Endothelial cell of umbilical vein (primary cell): ENCODE measurements at regions not wholly inside any gene's neighbourhood (a gene's known extent, or its start where the extent isn't known, plus 50 kb on each side); places are given as distances from the start of the nearest gene placed in this dataset.

Experiments
- BruUV-seq: library from RNA; stranded (reverse); fragments of 400-500 nt; replicated peaks from 2 replicates; lab custom pipeline; 2021; lab: Mats Ljungman, UMichigan
- CTCF ChIA-PET: fragments of 300-600, 350-600 bp; sonication (Branson Sonifier 250); formaldehyde crosslinking; loops from one replicate; lab custom pipeline; 2021; ENCODE audit warnings: antibody characterized with exemption, inconsistent platforms; lab: Charles Lee
- POLR2A ChIA-PET: fragments of 300-600, 350-600 bp; sonication (Branson Sonifier 250); formaldehyde crosslinking; loops from one replicate; lab custom pipeline; 2021; ENCODE audit warnings: antibody characterized with exemption, inconsistent platforms; lab: Charles Lee
- DNase-seq: peaks from one replicate; pipeline ENCODE4 v3.0.0-alpha.2; 2011; ENCODE audit warnings: low read depth, low spot score
- FAIRE-seq: peaks from 2 replicates; lab custom pipeline; 2011; peaks lifted over from hg19 to GRCh38; lab: Jason Lieb, UNC
- H2AFZ ChIP-seq: 2 replicates; pipeline ENCODE4 v1.6.0; 2012; ENCODE audit warnings: low read depth, low read length, control low read depth, inconsistent platforms
- H3K27ac ChIP-seq: 2 replicates; pipeline ENCODE4 v1.5.1; 2011; ENCODE audit warnings: low read depth, mild to moderate bottlenecking, control low read depth, low read length, moderate library complexity; ENCODE audit not compliant: insufficient read depth
- H3K27me3 ChIP-seq, 2 experiments: 2 replicates each; pipeline versions ENCODE4 v1.6.0 to v1.6.1; 2011; ENCODE audit warnings: low read length in 2 of 2, mixed read lengths in 1 of 2; ENCODE audit not compliant: control insufficient read depth in 2 of 2, insufficient read depth in 2 of 2
- H3K36me3 ChIP-seq, 2 experiments: 2 replicates in 1 of 2; 3 replicates in 1 of 2; pipeline ENCODE4 v1.5.1; 2011; ENCODE audit warnings: low read length in 2 of 2, mild to moderate bottlenecking in 1 of 2, moderate library complexity in 1 of 2; ENCODE audit not compliant: control insufficient read depth in 2 of 2, insufficient read depth in 2 of 2; ENCODE audit errors: extremely low read depth in 1 of 2
- H3K4me1 ChIP-seq: 3 replicates; pipeline ENCODE4 v1.5.1; 2011; ENCODE audit warnings: mild to moderate bottlenecking, low read length; ENCODE audit not compliant: control insufficient read depth, insufficient read depth; ENCODE audit errors: extremely low read depth
- H3K4me2 ChIP-seq: 2 replicates; pipeline ENCODE4 v1.6.1; 2011; ENCODE audit warnings: low read length, control low read depth, mixed read lengths; ENCODE audit not compliant: insufficient read depth
- H3K4me3 ChIP-seq, 3 experiments: fragments of 200-600 bp in 1 of 3; sonication (generic), shearing (Covaris generic) in 1 of 3; replicated peaks in 1 of 3; 2 replicates each; pipeline ENCODE4 v1.5.1; 2011 to 2016; ENCODE audit warnings: control low read depth in 3 of 3, low read length in 3 of 3, mild to moderate bottlenecking in 2 of 3, inconsistent platforms in 1 of 3, low read depth in 1 of 3, moderate library complexity in 1 of 3; ENCODE audit not compliant: insufficient read depth in 1 of 3
- H3K79me2 ChIP-seq: 2 replicates; pipeline ENCODE4 v1.6.0; 2012; ENCODE audit warnings: low read length, inconsistent platforms; ENCODE audit not compliant: control insufficient read depth, insufficient read depth
- H3K9ac ChIP-seq: replicated peaks from 2 replicates; pipeline ENCODE3; 2011; ENCODE audit warnings: low read length, control low read depth; ENCODE audit not compliant: insufficient read depth; ENCODE audit errors: extremely low read depth
- H3K9me1 ChIP-seq: replicated peaks from 3 replicates; pipeline ENCODE4 v1.6.0; 2011; ENCODE audit warnings: mild to moderate bottlenecking, low read length; ENCODE audit not compliant: control insufficient read depth, insufficient read depth; ENCODE audit errors: extremely low read depth
- H3K9me3 ChIP-seq: replicated peaks from 2 replicates; pipeline ENCODE4 v1.5.1; 2012; ENCODE audit warnings: low read length, inconsistent platforms; ENCODE audit not compliant: control insufficient read depth, insufficient read depth
- H4K20me1 ChIP-seq: replicated peaks from 2 replicates; pipeline ENCODE3; 2011; ENCODE audit warnings: mild to moderate bottlenecking, low read length; ENCODE audit not compliant: control insufficient read depth, insufficient read depth; ENCODE audit errors: extremely low read depth
- FOS ChIP-seq: IDR thresholded peaks from 2 replicates; pipeline ENCODE4 v1.6.1; 2011; ENCODE audit warnings: mild to moderate bottlenecking, low read length, moderate library complexity, borderline replicate concordance; ENCODE audit not compliant: insufficient read depth
- JUN ChIP-seq: IDR thresholded peaks from 2 replicates; pipeline ENCODE4 v1.6.1; 2011; ENCODE audit warnings: borderline replicate concordance, low read depth; ENCODE audit not compliant: insufficient read length, insufficient read depth
- MYC ChIP-seq: IDR thresholded peaks from one replicate; pipeline ENCODE4 v1.6.1; 2011; ENCODE audit warnings: mild to moderate bottlenecking, low read depth, low read length
- POLR2A ChIP-seq: IDR thresholded peaks from 2 replicates; pipeline ENCODE4 v1.6.1; 2012; ENCODE audit warnings: low read depth, mild to moderate bottlenecking, control low read depth, low read length
- POLR2AphosphoS5 ChIP-seq: IDR thresholded peaks from 2 replicates; pipeline ENCODE4 v1.6.1; 2012; ENCODE audit warnings: low read depth, mild to moderate bottlenecking, control low read depth, low read length, moderate library complexity; ENCODE audit not compliant: insufficient read depth
- dilution Hi-C: fragments of 300-500 bp; cut with MboI; formaldehyde crosslinking; loops from one replicate; pipeline ENCODE4 v1.15.0; 2019; ENCODE audit warnings: low sequenced_read_pairs; ENCODE audit not compliant: extremely low pct_ligation_motif_present
- intact Hi-C: fragments of 100-400 bp; cut with micrococcal nuclease; formaldehyde crosslinking; loops from one replicate; pipeline ENCODE4 v1.10.0; 2022

DNA sequence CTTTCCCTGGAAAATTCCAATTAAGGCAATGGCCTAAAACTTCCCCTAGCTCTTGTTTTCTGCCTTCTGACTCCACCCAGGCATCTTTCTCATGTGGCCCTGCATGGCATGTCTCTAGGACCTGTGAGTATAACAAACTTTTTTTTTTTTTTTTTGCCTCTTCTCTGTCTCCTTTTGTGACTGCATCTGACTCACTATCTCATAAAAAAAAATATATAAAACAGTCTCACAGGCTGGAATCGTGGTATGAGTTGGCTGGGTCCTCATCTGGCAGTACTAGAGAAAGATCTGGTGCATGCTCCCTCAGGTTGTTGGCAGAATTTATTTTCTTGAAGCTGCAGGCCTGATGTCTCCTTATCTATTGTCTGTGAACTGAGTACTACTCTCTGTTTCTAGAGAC, 313.9 kb downstream of the TECRL start:
- H3K27me3 ChIP-seq, result no peaks in the 10 kb centered on the region
- BruUV-seq, result no TSS peak
- H4K20me1 ChIP-seq, result no peaks in the 10 kb centered on the region
- TF ChIP-seq MYC (no peak), JUN (no peak), POLR2A (no peak), FOS (no peak), POLR2AphosphoS5 (no peak)
- CTCF ChIA-PET, result no interaction called here
- no peaks in the 10 kb centered on the region for H3K79me2 ChIP-seq
- H3K4me3 ChIP-seq, result no peak overlapping the region
- H3K27ac ChIP-seq, result no peak overlapping the region
- no peaks in the 10 kb centered on the region for H3K36me3 ChIP-seq
- H3K4me2 ChIP-seq, result no peak overlapping the region
- H3K9me1 ChIP-seq, result no peaks in the 10 kb centered on the region
- no peak for FAIRE-seq
- intact Hi-C loops, result no loop called here
- dilution Hi-C loops, result no loop called here
- H3K9ac ChIP-seq, result no peak overlapping the region
- H3K9me3 ChIP-seq, result no peaks in the 10 kb centered on the region
- POLR2A ChIA-PET, result no interaction called here
- no peak overlapping the region for H2AFZ ChIP-seq
- H3K4me1 ChIP-seq, result no peaks in the 10 kb centered on the region
- no peak for DNase-seq

DNA sequence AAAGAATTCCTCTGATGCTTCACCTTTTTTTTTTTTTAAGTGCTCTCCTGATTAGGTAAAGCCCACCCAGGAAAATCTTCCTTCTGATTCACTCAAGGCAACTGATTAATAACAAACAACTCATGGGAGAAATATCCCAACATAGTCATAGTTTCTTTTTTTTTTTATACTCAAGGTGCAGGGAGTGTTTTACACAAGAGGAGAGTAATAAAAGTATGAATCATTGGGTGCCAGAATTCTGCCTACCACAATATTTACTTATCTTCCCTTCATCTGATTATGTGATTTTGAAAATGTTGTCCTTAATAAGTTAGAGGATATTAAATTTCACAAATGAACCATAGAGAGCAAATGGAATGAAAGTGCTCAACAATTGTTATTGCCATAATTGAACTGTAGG, 329.9 kb downstream of the TECRL start:
- FAIRE-seq, result no peak
- H3K36me3 ChIP-seq, result no peaks in the 10 kb centered on the region
- no peak overlapping the region for H3K9ac ChIP-seq
- TF ChIP-seq JUN, result no peak
- dilution Hi-C loops, result no loop called here
- H3K4me3 ChIP-seq, result no peak overlapping the region
- ChIA-PET POLR2A (no interaction called here), CTCF (no interaction called here)
- no peaks in the 10 kb centered on the region for H3K9me1 ChIP-seq
- no peaks in the 10 kb centered on the region for H3K9me3 ChIP-seq
- intact Hi-C loops, result no loop called here
- no peak overlapping the region for H2AFZ ChIP-seq
- H4K20me1 ChIP-seq, result no peaks in the 10 kb centered on the region
- H3K27ac ChIP-seq, result no peak overlapping the region
- no peaks in the 10 kb centered on the region for H3K27me3 ChIP-seq
- no TSS peak for BruUV-seq
- H3K4me2 ChIP-seq, result no peak overlapping the region
- H3K4me1 ChIP-seq, result no peaks in the 10 kb centered on the region
- no peak for DNase-seq
- H3K79me2 ChIP-seq, result no peaks in the 10 kb centered on the region
